ENCODE measurements at regions not wholly inside any gene's neighbourhood (a gene's known extent, or its start where the extent isn't known, plus 50 kb on each side); places are given as distances from the start of the nearest gene placed in this dataset.

GRCh38 chr2:192584976-192585375 lies 390.2 kb upstream of the TMEFF2 start:
- WGBS: 54% methylated on average over 1 of the region's 1 CpG
- H3K27me3 ChIP-seq: no peaks in the 10 kb centered on the region
- no peaks in the 10 kb centered on the region for H3K9me3 ChIP-seq
- no peak overlapping the region for H3K4me3 ChIP-seq
- H3K27ac ChIP-seq: no peak overlapping the region
- H3K4me1 ChIP-seq: no peaks in the 10 kb centered on the region
- no peaks in the 10 kb centered on the region for H3K36me3 ChIP-seq
- no peak for TF ChIP-seq CTCF (IDR thresholded peaks at IDR 0.05)
- no peak for TF ChIP-seq EP300 (IDR thresholded peaks at IDR 0.05)
- TF ChIP-seq POLR2A (IDR thresholded peaks at IDR 0.05): no peak
- no peak for TF ChIP-seq POLR2AphosphoS5 (IDR thresholded peaks at IDR 0.05)
- DNase-seq (ENCODE audit: low spot score in 2 of 2): no peak

- 66% methylated on average over 2 of the region's 2 CpGs for WGBS
Observed at GRCh38 chr2:192579965-192580700, 385.4 kb upstream of the TMEFF2 start.

GRCh38 chr2:192578780-192579179 lies 384.0 kb upstream of the TMEFF2 start:
- WGBS: 64% methylated on average over 2 of the region's 2 CpGs

More at GRCh38 chr2:192579965-192580700, 385.4 kb upstream of the TMEFF2 start:
- no peaks in the 10 kb centered on the region for H3K36me3 ChIP-seq
- no peaks in the 10 kb centered on the region for H3K9me3 ChIP-seq
- H3K4me1 ChIP-seq: no peaks in the 10 kb centered on the region
- no peak for DNase-seq (ENCODE audit: low spot score in 2 of 2)
- no peak overlapping the region for H3K4me3 ChIP-seq
- TF ChIP-seq EP300 (IDR thresholded peaks at IDR 0.05) (no peak), CTCF (IDR thresholded peaks at IDR 0.05) (no peak), POLR2A (IDR thresholded peaks at IDR 0.05) (no peak), POLR2AphosphoS5 (IDR thresholded peaks at IDR 0.05) (no peak)
- H3K27ac ChIP-seq: no peak overlapping the region
- no peaks in the 10 kb centered on the region for H3K27me3 ChIP-seq

GRCh38 chr2:192577706-192578105 lies 383.0 kb upstream of the TMEFF2 start:
- H3K4me3 ChIP-seq: no peak overlapping the region
- no peak for DNase-seq (ENCODE audit: low spot score in 2 of 2)
- no peaks in the 10 kb centered on the region for H3K36me3 ChIP-seq
- no peak overlapping the region for H3K27ac ChIP-seq
- no peaks in the 10 kb centered on the region for H3K9me3 ChIP-seq
- no peak for TF ChIP-seq EP300 (IDR thresholded peaks at IDR 0.05)
- no peak for TF ChIP-seq CTCF (IDR thresholded peaks at IDR 0.05)
- no peak for TF ChIP-seq POLR2A (IDR thresholded peaks at IDR 0.05)
- no peak for TF ChIP-seq POLR2AphosphoS5 (IDR thresholded peaks at IDR 0.05)
- no peaks in the 10 kb centered on the region for H3K27me3 ChIP-seq
- no peaks in the 10 kb centered on the region for H3K4me1 ChIP-seq

More at GRCh38 chr2:192578780-192579179, 384.0 kb upstream of the TMEFF2 start:
- no peak for DNase-seq (ENCODE audit: low spot score in 2 of 2)
- Histone ChIP-seq H3K36me3 (no peaks in the 10 kb centered on the region), H3K4me1 (no peaks in the 10 kb centered on the region), H3K9me3 (no peaks in the 10 kb centered on the region), H3K4me3 (no peak overlapping the region), H3K27me3 (no peaks in the 10 kb centered on the region), H3K27ac (no peak overlapping the region)
- no peak for TF ChIP-seq CTCF (IDR thresholded peaks at IDR 0.05)
- TF ChIP-seq POLR2A (IDR thresholded peaks at IDR 0.05): no peak
- TF ChIP-seq POLR2AphosphoS5 (IDR thresholded peaks at IDR 0.05): no peak
- TF ChIP-seq EP300 (IDR thresholded peaks at IDR 0.05): no peak

- H3K4me3 ChIP-seq: no peak overlapping the region
- TF ChIP-seq POLR2A (IDR thresholded peaks at IDR 0.05) (no peak), POLR2AphosphoS5 (IDR thresholded peaks at IDR 0.05) (no peak)
- no peak for DNase-seq (ENCODE audit: low spot score in 2 of 2)
- 94% methylated on average over 2 of the region's 2 CpGs for WGBS
- no peak overlapping the region for H3K27ac ChIP-seq
- no peaks in the 10 kb centered on the region for H3K27me3 ChIP-seq
- H3K4me1 ChIP-seq: no peaks in the 10 kb centered on the region
- H3K9me3 ChIP-seq: no peaks in the 10 kb centered on the region
- H3K36me3 ChIP-seq: no peaks in the 10 kb centered on the region
Observed at GRCh38 chr2:192574552-192574951, 379.8 kb upstream of the TMEFF2 start.

Measured in suprapubic skin (tissue), 4 donors.